CD14-positive monocyte (primary cell): ENCODE measurements at regions not wholly inside any gene's neighbourhood (a gene's known extent, or its start where the extent isn't known, plus 50 kb on each side); places are given as distances from the start of the nearest gene placed in this dataset.
A peak's percentile ranks its signal among the peaks of the same experiment; 100 is the strongest.

Experiments used
- DNase-seq, 3 donors: peaks; one replicate each; pipeline ENCODE4 v3.0.0-alpha.2; 2011 to 2022
- H2AFZ ChIP-seq: 2 replicates; pipeline ENCODE4 v1.6.0; 2012; ENCODE audit warnings: mild to moderate bottlenecking, low read depth, low read length, inconsistent platforms; ENCODE audit not compliant: insufficient read depth, poor library complexity, severe bottlenecking
- H3K27ac ChIP-seq, 2 donors: 1 replicate in 1 of 2; 2 replicates in 1 of 2; pipeline ENCODE4 v1.5.1; 2012 to 2013; ENCODE audit warnings: low read length in 2 of 2, control low read depth in 1 of 2, inconsistent platforms in 1 of 2, low read depth in 1 of 2, mild to moderate bottlenecking in 1 of 2
- H3K27me3 ChIP-seq, 2 donors: one replicate each; pipeline versions ENCODE4 v1.6.0 to v1.6.1; 2011 to 2013; ENCODE audit warnings: low read length in 2 of 2; ENCODE audit not compliant: control insufficient read depth in 2 of 2, insufficient read depth in 2 of 2
- H3K36me3 ChIP-seq, 2 donors: replicated peaks in 1 of 2; 1 replicate in 1 of 2; 2 replicates in 1 of 2; pipeline versions ENCODE4 v1.5.1 to v1.6.1; 2012 to 2013; ENCODE audit warnings: low read length in 2 of 2, control low read depth in 1 of 2, inconsistent platforms in 1 of 2, mild to moderate bottlenecking in 1 of 2; ENCODE audit not compliant: insufficient read depth in 2 of 2, control insufficient read depth in 1 of 2
- H3K4me1 ChIP-seq, 2 donors: 1 replicate in 1 of 2; 2 replicates in 1 of 2; pipeline versions ENCODE4 v1.5.1 to v1.6.1; 2012 to 2013; ENCODE audit warnings: low read length in 2 of 2, control low read depth in 1 of 2, inconsistent platforms in 1 of 2, mild to moderate bottlenecking in 1 of 2, moderate library complexity in 1 of 2; ENCODE audit not compliant: insufficient read depth in 2 of 2, control insufficient read depth in 1 of 2
- H3K4me2 ChIP-seq: replicated peaks from 2 replicates; pipeline ENCODE3; 2012; ENCODE audit warnings: low read length, moderate library complexity, mild to moderate bottlenecking; ENCODE audit not compliant: poor library complexity, severe bottlenecking; ENCODE audit errors: extremely low read depth
- H3K4me3 ChIP-seq, 3 experiments: fragments of 200-600 bp in 1 of 3; sonication (generic) in 1 of 3; replicated peaks in 1 of 3; 1 replicate in 2 of 3; 2 replicates in 1 of 3; pipeline ENCODE4 v1.5.1; 2011 to 2013; ENCODE audit warnings: low read length in 3 of 3, mild to moderate bottlenecking in 3 of 3, control low read depth in 2 of 3, low read depth in 2 of 3, inconsistent platforms in 1 of 3, moderate library complexity in 1 of 3
- H3K79me2 ChIP-seq: 2 replicates; pipeline ENCODE4 v1.6.0; 2012; ENCODE audit warnings: mild to moderate bottlenecking, control low read depth, inconsistent platforms, low read length, moderate library complexity; ENCODE audit not compliant: insufficient read depth
- H3K9ac ChIP-seq: 2 replicates; pipeline ENCODE4 v1.6.0; 2017; ENCODE audit warnings: low read length, mild to moderate bottlenecking; ENCODE audit not compliant: insufficient read depth, poor library complexity, severe bottlenecking
- H3K9me3 ChIP-seq, 2 donors: replicated peaks in 1 of 2; 1 replicate in 1 of 2; 2 replicates in 1 of 2; pipeline versions ENCODE4 v1.5.1 to v1.6.1; 2012 to 2013; ENCODE audit warnings: low read length in 2 of 2, control low read depth in 1 of 2; ENCODE audit not compliant: control insufficient read depth in 1 of 2, insufficient read depth in 1 of 2
- H4K20me1 ChIP-seq: 2 replicates; pipeline ENCODE4 v1.6.0; 2012; ENCODE audit warnings: mild to moderate bottlenecking, low read length, control low read depth, moderate library complexity; ENCODE audit not compliant: insufficient read depth
- H3K27ac Mint-ChIP-seq, 7 donors: one replicate each; pipeline ENCODE4 v1.8.0; 2020; ENCODE audit warnings: mild to moderate bottlenecking in 7 of 7, mixed read lengths in 7 of 7, moderate library complexity in 6 of 7, inconsistent platforms in 2 of 7
- H3K27me3 Mint-ChIP-seq, 3 donors: one replicate each; pipeline ENCODE4 v1.8.0; 2021 to 2022; ENCODE audit warnings: low read depth in 3 of 3, mild to moderate bottlenecking in 3 of 3, mixed read lengths in 3 of 3, moderate library complexity in 3 of 3, inconsistent platforms in 1 of 3
- H3K36me3 Mint-ChIP-seq, 2 donors: one replicate each; pipeline ENCODE4 v1.8.0; 2020; ENCODE audit warnings: mixed read lengths in 2 of 2, inconsistent platforms in 1 of 2, mild to moderate bottlenecking in 1 of 2
- H3K4me1 Mint-ChIP-seq: one replicate; pipeline ENCODE4 v1.8.0; 2020; ENCODE audit warnings: mild to moderate bottlenecking, mixed read lengths
- H3K4me3 Mint-ChIP-seq, 2 donors: one replicate each; pipeline ENCODE4 v1.8.0; 2020; ENCODE audit warnings: mild to moderate bottlenecking in 2 of 2, mixed read lengths in 2 of 2, moderate library complexity in 1 of 2
- H3K9me3 Mint-ChIP-seq, 7 donors: one replicate each; pipeline ENCODE4 v1.8.0; 2020 to 2022; ENCODE audit warnings: mixed read lengths in 7 of 7, mild to moderate bottlenecking in 6 of 7, moderate library complexity in 6 of 7, inconsistent platforms in 2 of 7
- WGBS: methylation state at CpG from one replicate; pipeline ENCODE4 v1.1.5; 2013; ENCODE audit warnings: missing lambda C conversion rate; ENCODE audit not compliant: insufficient coverage; 5-methylcytosine and 5-hydroxymethylcytosine counted together
- intact Hi-C, 2 donors: fragments of 100-400 bp; cut with micrococcal nuclease; formaldehyde crosslinking; loops; one replicate each; pipeline versions ENCODE4 v1.15.0 to v1.15.1; 2023
- TF ChIP-seq, protein P1 (sequence below): fragments of 200-600 bp; IDR thresholded peaks from one replicate; pipeline ENCODE4 v1.8.0; 2022; ENCODE audit warnings: antibody characterized with exemption, mild to moderate bottlenecking

- Histone ChIP-seq H3K4me2 (no peak overlapping the region), H3K36me3 (no peaks in the 10 kb centered on the region), H3K4me1 (peaks cover 0 to 5% of the 10 kb centered on the region in 2 donors), H3K4me3 (no peak overlapping the region), H4K20me1 (no peaks in the 10 kb centered on the region), H3K27me3 (no peaks in the 10 kb centered on the region), H3K27ac (no peak overlapping the region), H3K9me3 (no peaks in the 10 kb centered on the region), H2AFZ (peak overlapping the region; percentile 24), H3K9ac (no peak overlapping the region), H3K79me2 (no peaks in the 10 kb centered on the region)
- H3K36me3 Mint-ChIP-seq, result peaks cover 0 to 4% of the 10 kb centered on the region in 2 donors
- 94% methylated on average over 6 of the region's 6 CpGs for WGBS
- TF ChIP-seq, protein P1, sequence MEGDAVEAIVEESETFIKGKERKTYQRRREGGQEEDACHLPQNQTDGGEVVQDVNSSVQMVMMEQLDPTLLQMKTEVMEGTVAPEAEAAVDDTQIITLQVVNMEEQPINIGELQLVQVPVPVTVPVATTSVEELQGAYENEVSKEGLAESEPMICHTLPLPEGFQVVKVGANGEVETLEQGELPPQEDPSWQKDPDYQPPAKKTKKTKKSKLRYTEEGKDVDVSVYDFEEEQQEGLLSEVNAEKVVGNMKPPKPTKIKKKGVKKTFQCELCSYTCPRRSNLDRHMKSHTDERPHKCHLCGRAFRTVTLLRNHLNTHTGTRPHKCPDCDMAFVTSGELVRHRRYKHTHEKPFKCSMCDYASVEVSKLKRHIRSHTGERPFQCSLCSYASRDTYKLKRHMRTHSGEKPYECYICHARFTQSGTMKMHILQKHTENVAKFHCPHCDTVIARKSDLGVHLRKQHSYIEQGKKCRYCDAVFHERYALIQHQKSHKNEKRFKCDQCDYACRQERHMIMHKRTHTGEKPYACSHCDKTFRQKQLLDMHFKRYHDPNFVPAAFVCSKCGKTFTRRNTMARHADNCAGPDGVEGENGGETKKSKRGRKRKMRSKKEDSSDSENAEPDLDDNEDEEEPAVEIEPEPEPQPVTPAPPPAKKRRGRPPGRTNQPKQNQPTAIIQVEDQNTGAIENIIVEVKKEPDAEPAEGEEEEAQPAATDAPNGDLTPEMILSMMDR, result no peak
- no peak for DNase-seq
- intact Hi-C loops, result no loop called here
- peaks cover 0 to 3% (median 2%) of the 10 kb centered on the region in 3 donors for H3K27me3 Mint-ChIP-seq
- no peak overlapping the region for H3K4me3 Mint-ChIP-seq
- H3K9me3 Mint-ChIP-seq, result no peaks in the 10 kb centered on the region
- H3K27ac Mint-ChIP-seq, result no peak overlapping the region
- H3K4me1 Mint-ChIP-seq, result peaks cover 15% of the 10 kb centered on the region
These were observed 50.9 kb upstream of the KLF9 start for GRCh38 chr9:70465398-70465797.
